ENCODE measurements at regions not wholly inside any gene's neighbourhood (a gene's known extent, or its start where the extent isn't known, plus 50 kb on each side); places are given as distances from the start of the nearest gene placed in this dataset.

DNA sequence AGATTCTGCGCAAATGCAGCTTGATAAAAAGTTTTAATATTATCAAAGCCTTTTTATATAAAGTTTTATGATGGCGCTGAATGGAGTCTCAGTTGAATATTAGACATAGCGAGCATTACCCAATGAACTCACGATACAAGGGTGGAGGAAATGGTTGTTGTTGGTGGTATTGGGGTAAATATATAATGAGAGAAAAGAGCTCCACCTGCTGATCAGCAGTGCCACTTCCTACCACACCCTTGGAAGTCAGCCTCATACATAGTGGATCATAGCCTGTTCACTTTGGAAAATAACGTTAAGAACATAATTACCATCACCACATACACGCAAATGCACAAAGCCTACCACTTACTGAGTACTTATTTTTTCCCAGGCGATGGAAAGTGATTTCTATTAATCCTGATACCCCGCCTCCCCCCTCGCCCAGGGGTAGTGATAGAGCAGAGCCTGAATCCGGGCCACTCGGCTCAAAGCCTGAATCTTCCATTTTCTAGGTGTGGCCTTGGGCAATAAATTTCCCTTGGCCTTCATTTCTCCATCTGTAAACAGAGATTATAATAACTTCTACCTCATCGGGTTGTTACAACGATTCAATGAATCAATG lies 358.3 kb downstream of the KLF5 start:
- TF ChIP-seq, protein P1, sequence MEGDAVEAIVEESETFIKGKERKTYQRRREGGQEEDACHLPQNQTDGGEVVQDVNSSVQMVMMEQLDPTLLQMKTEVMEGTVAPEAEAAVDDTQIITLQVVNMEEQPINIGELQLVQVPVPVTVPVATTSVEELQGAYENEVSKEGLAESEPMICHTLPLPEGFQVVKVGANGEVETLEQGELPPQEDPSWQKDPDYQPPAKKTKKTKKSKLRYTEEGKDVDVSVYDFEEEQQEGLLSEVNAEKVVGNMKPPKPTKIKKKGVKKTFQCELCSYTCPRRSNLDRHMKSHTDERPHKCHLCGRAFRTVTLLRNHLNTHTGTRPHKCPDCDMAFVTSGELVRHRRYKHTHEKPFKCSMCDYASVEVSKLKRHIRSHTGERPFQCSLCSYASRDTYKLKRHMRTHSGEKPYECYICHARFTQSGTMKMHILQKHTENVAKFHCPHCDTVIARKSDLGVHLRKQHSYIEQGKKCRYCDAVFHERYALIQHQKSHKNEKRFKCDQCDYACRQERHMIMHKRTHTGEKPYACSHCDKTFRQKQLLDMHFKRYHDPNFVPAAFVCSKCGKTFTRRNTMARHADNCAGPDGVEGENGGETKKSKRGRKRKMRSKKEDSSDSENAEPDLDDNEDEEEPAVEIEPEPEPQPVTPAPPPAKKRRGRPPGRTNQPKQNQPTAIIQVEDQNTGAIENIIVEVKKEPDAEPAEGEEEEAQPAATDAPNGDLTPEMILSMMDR (conservative IDR thresholded peaks at IDR 0.05 in 1 of 2, IDR thresholded peaks at IDR 0.05 in 1 of 2; ENCODE audit: extremely low read depth in 1 of 2, insufficient read depth in 1 of 2, low read depth in 1 of 2, low read length in 2 of 2): peak; percentile 38 to 42
- TF ChIP-seq EZH2 (IDR thresholded peaks at IDR 0.05; ENCODE audit: borderline replicate concordance, low read length): no peak

All from mammary epithelial cell (primary cell).